NCI-H82 treated with DMSO at 0.1 percent for 48 hours (cell line): ENCODE measurements at regions not wholly inside any gene's neighbourhood (a gene's known extent, or its start where the extent isn't known, plus 50 kb on each side); places are given as distances from the start of the nearest gene placed in this dataset.
"Not testable (repeated sequence)": the region's sequence is repeated elsewhere in the genome, so short reads cannot be mapped to it uniquely, and the experiment has no call there.

Experiments used
- DNase-seq: peaks from one replicate; lab custom pipeline; 2025; ENCODE audit not compliant: unreplicated experiment; lab: John Stamatoyannopoulos, UW

GRCh38 chr15:53133255-53133850 lies 343.2 kb upstream of the ONECUT1 start:
- peak; percentile 43 for DNase-seq

- no peak for DNase-seq
Measured at GRCh38 chr15:53130943-53131342, 340.8 kb upstream of the ONECUT1 start.

- DNase-seq: no peak
Measured at GRCh38 chr15:53129121-53129904, 339.2 kb upstream of the ONECUT1 start.

DNA sequence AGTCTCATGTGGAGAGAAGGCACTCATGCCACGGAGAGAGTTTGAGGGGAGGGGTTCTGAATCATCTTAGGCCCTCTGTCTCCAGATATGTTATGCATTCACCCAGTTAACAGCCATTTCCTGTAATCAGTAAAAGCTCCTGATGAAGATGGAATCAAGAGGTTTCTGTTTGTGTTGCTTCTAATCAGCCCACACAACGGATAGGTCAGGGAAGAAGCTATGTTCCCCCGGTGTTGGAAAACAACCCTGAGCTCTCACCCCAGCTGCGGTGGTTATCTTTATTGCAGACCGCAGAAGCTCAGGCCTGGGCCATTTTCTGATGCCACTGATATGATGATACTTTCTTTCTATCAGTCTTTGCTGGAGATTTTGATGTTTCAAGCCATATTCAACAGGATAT lies 338.5 kb upstream of the ONECUT1 start:
- DNase-seq: no peak

- no peak for DNase-seq
Measured at GRCh38 chr15:53126144-53126543, 336.0 kb upstream of the ONECUT1 start.

- no peak for DNase-seq
Measured at GRCh38 chr15:53122818-53123217, 332.7 kb upstream of the ONECUT1 start.

DNA sequence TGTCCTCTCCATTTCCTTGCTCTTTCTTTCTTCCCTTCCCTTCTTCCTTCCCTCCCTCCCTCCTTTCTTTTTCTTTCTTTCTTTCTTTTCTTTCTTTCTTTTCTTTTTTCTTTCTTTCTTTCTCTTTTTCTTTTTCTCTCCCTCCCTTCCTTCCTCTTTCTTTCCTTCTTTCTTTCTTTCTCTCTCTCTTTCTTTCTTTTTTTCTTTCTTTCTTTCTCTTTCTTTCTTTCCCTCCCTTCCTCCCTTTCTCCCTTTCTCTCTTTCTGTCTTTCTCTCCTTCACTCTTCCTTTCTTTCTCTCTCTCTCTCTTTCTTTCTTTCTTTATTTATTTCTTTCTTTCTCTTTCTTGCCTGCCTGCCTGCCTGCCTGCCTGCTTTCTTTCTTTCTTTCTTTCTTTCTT lies 326.8 kb upstream of the ONECUT1 start:
- DNase-seq: not testable (repeated sequence)

- no peak for DNase-seq
Measured at GRCh38 chr15:53116169-53116568, 326.0 kb upstream of the ONECUT1 start.

DNA sequence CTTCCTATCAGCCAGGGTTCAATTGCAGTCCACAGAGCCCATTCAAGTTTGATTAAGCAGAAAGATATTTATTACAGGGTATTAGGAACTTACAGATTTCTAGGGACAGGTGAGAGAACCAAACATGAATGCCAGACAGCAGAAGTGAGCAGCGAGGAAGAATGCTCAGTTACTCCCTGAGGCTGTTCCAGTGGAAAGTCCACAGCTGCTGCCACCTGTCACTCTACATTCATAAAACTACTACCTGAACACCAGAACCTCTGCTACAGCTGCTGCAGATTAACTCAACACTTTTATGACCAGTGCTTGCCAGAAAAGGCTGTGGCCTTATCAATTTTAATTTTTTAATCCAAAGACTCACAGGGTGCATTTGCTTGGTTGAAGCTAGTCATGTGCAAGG lies 325.4 kb upstream of the ONECUT1 start:
- no peak for DNase-seq

- DNase-seq: no peak
Measured at GRCh38 chr15:53114960-53115359, 324.8 kb upstream of the ONECUT1 start.

GRCh38 chr15:53110999-53111398 lies 320.9 kb upstream of the ONECUT1 start:
- no peak for DNase-seq

GRCh38 chr15:53108319-53108718 lies 318.2 kb upstream of the ONECUT1 start:
- DNase-seq: no peak

GRCh38 chr15:53107855-53108254 lies 317.7 kb upstream of the ONECUT1 start:
- no peak for DNase-seq

- DNase-seq: no peak
Measured at GRCh38 chr15:53106505-53107286, 316.6 kb upstream of the ONECUT1 start.

GRCh38 chr15:53102483-53102882 lies 312.3 kb upstream of the ONECUT1 start:
- no peak for DNase-seq

GRCh38 chr15:53080484-53080883 lies 290.3 kb upstream of the ONECUT1 start:
- no peak for DNase-seq

DNA sequence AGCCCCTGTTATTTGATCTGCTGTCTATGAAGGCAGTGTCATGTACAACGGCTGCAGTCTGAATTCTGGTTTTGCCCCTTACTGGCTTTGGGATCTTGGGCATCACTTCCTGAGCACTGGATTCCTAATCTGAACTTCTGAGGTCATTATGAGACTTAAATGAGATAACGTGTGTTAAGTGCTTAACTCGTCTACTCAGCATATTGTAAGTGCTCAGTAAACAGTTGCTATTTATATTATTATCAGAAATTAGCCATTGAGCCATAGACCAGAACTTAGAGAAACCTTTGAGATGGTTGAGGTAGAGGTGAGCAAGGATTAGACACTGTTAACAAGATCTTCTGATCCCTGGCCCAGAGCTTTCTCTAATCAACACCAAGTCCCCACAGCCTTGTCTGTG lies 284.1 kb upstream of the ONECUT1 start:
- no peak for DNase-seq

GRCh38 chr15:53072077-53072476 lies 281.9 kb upstream of the ONECUT1 start:
- peak; percentile 18 for DNase-seq

DNA sequence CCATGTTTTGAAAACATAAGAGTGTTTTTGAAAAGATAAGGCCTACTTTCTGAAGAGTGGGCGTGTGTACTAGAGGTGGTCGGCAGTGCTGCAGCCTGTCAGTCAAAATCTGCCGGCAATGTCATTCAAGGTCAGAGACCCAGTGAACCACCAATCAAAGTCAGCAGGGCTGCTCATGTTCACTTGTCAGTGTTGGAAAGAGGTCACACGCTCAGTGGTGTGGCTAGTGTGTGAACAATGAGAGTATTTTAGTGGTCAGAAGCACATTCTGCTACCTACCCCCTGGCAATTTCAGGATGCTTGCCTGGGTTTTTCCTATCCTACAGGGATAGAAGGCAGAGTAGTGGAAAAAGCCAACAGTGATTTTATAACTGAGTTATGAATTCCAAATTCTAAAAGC lies 278.5 kb upstream of the ONECUT1 start:
- DNase-seq: no peak

DNA sequence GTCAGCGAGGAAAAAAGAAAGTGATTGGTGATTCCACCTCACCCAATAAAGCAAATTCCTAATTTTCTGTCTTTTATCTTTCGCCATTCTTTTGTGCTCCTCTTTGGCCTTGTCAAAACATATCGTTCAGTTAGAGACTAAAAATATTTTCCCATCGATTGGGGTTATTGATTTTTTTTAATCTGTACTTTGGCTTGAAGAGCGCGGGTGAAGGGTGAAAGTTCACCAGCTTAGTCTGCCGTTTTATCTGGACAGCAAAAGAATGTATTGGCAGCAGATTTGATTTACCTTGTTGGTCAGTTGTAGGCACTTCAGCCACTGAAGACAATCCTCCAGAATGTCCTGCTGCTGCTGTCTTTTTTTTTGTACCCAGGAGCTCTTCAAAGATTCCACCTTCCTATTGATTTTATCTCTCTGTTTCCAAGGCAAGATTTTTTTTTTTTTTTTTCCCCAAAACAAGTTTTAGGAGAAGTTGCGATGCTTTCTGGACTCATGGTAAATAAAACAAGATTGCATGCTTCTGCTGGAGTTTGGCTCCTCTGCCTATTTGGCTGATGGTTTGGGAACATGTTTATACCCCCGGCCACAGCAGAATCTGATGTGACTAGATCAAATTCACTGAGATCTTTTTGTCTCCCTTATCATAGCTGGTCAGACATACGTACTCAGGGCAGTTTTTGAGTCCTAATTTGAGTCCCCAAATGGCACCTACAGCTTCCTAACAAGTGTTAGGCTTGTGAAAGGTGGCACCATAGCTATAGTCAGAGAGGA lies 269.3 kb upstream of the ONECUT1 start:
- no peak for DNase-seq

GRCh38 chr15:53046153-53046790 lies 256.1 kb upstream of the ONECUT1 start:
- DNase-seq: no peak
